ENCODE measurements at regions not wholly inside any gene's neighbourhood (a gene's known extent, or its start where the extent isn't known, plus 50 kb on each side); places are given as distances from the start of the nearest gene placed in this dataset.
"Not testable (repeated sequence)": the region's sequence is repeated elsewhere in the genome, so short reads cannot be mapped to it uniquely, and the experiment has no call there.

GRCh38 chr9:97214556-97214955, 92.9 kb upstream of the CCDC180 start:
- DNase-seq (ENCODE audit: low spot score), result not testable (repeated sequence)

GRCh38 chr9:97199683-97200082, 107.8 kb upstream of the CCDC180 start:
- DNase-seq (ENCODE audit: low spot score), result not testable (repeated sequence)

- not testable (repeated sequence) for DNase-seq (ENCODE audit: low spot score)
Observed at GRCh38 chr9:97193767-97194166, 113.7 kb upstream of the CCDC180 start.

GRCh38 chr9:97188545-97188944, 118.9 kb upstream of the CCDC180 start:
- no peak for TF ChIP-seq CTCF (IDR thresholded peaks at IDR 0.05; ENCODE audit: extremely low read depth, missing control alignments)
- no peak for DNase-seq (ENCODE audit: low spot score)

GRCh38 chr9:97187706-97188105, 119.8 kb upstream of the CCDC180 start:
- not testable (repeated sequence) for DNase-seq (ENCODE audit: low spot score)

- TF ChIP-seq CTCF (IDR thresholded peaks at IDR 0.05; ENCODE audit: extremely low read depth, missing control alignments), result no peak
- DNase-seq (ENCODE audit: low spot score), result no peak
Observed at GRCh38 chr9:97186493-97186892, 121.0 kb upstream of the CCDC180 start.

- not testable (repeated sequence) for DNase-seq (ENCODE audit: low spot score)
Observed at GRCh38 chr9:97182532-97182931, 124.9 kb upstream of the CCDC180 start.

GRCh38 chr9:97179616-97180015, 127.8 kb upstream of the CCDC180 start:
- no peak for DNase-seq (ENCODE audit: low spot score)

GRCh38 chr9:97176206-97176605, 131.3 kb upstream of the CCDC180 start:
- no peak for TF ChIP-seq CTCF (IDR thresholded peaks at IDR 0.05; ENCODE audit: extremely low read depth, missing control alignments)
- no peak for DNase-seq (ENCODE audit: low spot score)

More at GRCh38 chr9:97179616-97180015, 127.8 kb upstream of the CCDC180 start:
- TF ChIP-seq CTCF (IDR thresholded peaks at IDR 0.05; ENCODE audit: extremely low read depth, missing control alignments), result no peak

GRCh38 chr9:97168174-97168573, 129.2 kb upstream of the CTSV start:
- not testable (repeated sequence) for DNase-seq (ENCODE audit: low spot score)

GRCh38 chr9:97166496-97167138, 127.7 kb upstream of the CTSV start:
- not testable (repeated sequence) for DNase-seq (ENCODE audit: low spot score)

GRCh38 chr9:97160255-97160654, 121.3 kb upstream of the CTSV start:
- DNase-seq (ENCODE audit: low spot score), result no peak
- TF ChIP-seq CTCF (IDR thresholded peaks at IDR 0.05; ENCODE audit: extremely low read depth, missing control alignments), result no peak

- not testable (repeated sequence) for DNase-seq (ENCODE audit: low spot score)
Observed at GRCh38 chr9:97158722-97159121, 119.8 kb upstream of the CTSV start.

GRCh38 chr9:97155441-97155840, 116.5 kb upstream of the CTSV start:
- not testable (repeated sequence) for DNase-seq (ENCODE audit: low spot score)

All from GM20000 (cell line).